Vagina (tissue), 2 donors: ENCODE measurements at regions not wholly inside any gene's neighbourhood (a gene's known extent, or its start where the extent isn't known, plus 50 kb on each side); places are given as distances from the start of the nearest gene placed in this dataset.

Experiments used
- DNase-seq, 2 donors: peaks; one replicate each; pipeline ENCODE4 v3.0.0-alpha.2; 2017; ENCODE audit errors: extremely low spot score in 2 of 2
- H3K27ac ChIP-seq: fragments of 200-600 bp; sonication (generic); one replicate; pipeline ENCODE4 v1.5.1; 2019
- H3K27me3 ChIP-seq: fragments of 200-600 bp; sonication (generic); one replicate; pipeline ENCODE4 v1.5.1; 2019
- H3K36me3 ChIP-seq, 2 donors: fragments of 200-600 bp; sonication (generic); one replicate each; pipeline ENCODE4 v1.5.1; 2017 to 2019
- H3K4me1 ChIP-seq: fragments of 200-600 bp; sonication (generic); one replicate; pipeline ENCODE4 v1.5.1; 2019
- H3K4me3 ChIP-seq, 2 donors: fragments of 200-600 bp; sonication (generic); 1 replicate in 1 of 2; 2 replicates in 1 of 2; pipeline ENCODE4 v1.5.1; 2016 to 2019
- H3K9me3 ChIP-seq: fragments of 200-600 bp; sonication (generic); one replicate; pipeline ENCODE4 v1.5.1; 2019
- CTCF ChIP-seq, 3 experiments: fragments of 450-650 bp in 2 of 3; fragments of 200-600 bp in 1 of 3; sonication (generic) in 1 of 3; IDR thresholded peaks; one replicate each; pipeline ENCODE4 v1.5.1; 2017 to 2019; ENCODE audit warnings: antibody characterized with exemption in 3 of 3, mild to moderate bottlenecking in 2 of 3, moderate library complexity in 2 of 3
- POLR2A ChIP-seq, 2 donors: fragments of 450-650 bp; IDR thresholded peaks; one replicate each; pipeline ENCODE4 v1.6.1; 2017; ENCODE audit warnings: antibody characterized with exemption in 2 of 2, mild to moderate bottlenecking in 2 of 2, moderate library complexity in 2 of 2
- POLR2AphosphoS5 ChIP-seq, 2 donors: sonication (generic); formaldehyde crosslinking; IDR thresholded peaks; one replicate each; pipeline ENCODE4 v1.9.0; 2017; ENCODE audit warnings: antibody characterized with exemption in 2 of 2, mild to moderate bottlenecking in 2 of 2, low read depth in 1 of 2; ENCODE audit not compliant: insufficient read depth in 1 of 2
- intact Hi-C: fragments of 100-400 bp; cut with DNase I; formaldehyde crosslinking; loops from one replicate; pipeline ENCODE4 v1.15.1; 2023

GRCh38 chr20:23214903-23215302 lies 128.8 kb upstream of the CD93 start:
- no peaks in the 10 kb centered on the region for H3K4me1 ChIP-seq
- H3K9me3 ChIP-seq = no peaks in the 10 kb centered on the region
- TF ChIP-seq CTCF (IDR thresholded peaks at IDR 0.05) = no peak
- TF ChIP-seq POLR2AphosphoS5 (IDR thresholded peaks at IDR 0.05; ENCODE audit: insufficient read depth in 1 of 2, low read depth in 1 of 2) = no peak
- TF ChIP-seq POLR2A (IDR thresholded peaks at IDR 0.05) = no peak
- no peak for DNase-seq
- intact Hi-C loops = no loop called here
- no peak overlapping the region for H3K4me3 ChIP-seq
- no peaks in the 10 kb centered on the region for H3K36me3 ChIP-seq
- no peaks in the 10 kb centered on the region for H3K27me3 ChIP-seq
- no peak overlapping the region for H3K27ac ChIP-seq

DNA sequence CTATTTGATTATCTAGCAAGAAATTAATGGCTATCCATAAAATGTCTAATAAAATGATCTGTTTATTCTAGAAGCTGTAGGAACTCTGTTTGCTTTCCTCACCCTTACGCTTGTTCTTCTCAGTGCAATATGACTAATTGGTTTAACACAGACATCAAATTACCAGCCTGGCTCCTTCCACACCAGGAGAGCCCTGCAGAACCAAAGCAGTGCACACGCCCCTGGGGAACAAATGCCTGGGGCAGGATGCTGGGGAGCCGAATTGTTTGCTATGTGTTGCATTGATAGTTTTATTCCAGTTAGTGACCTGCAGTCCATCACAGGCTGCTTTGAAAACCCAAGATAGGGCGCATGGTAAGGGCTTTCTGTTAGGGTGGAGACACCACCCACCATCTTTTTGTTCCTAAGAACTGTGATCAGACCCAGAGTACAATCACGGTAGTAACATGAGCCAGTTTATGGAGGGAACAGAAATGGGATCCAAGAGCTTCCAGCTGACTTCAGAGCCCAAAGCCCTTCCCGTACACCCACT lies 126.4 kb upstream of the CD93 start:
- Histone ChIP-seq H3K4me3 (no peak overlapping the region), H3K36me3 (no peaks in the 10 kb centered on the region), H3K4me1 (no peaks in the 10 kb centered on the region), H3K27ac (no peak overlapping the region), H3K27me3 (no peaks in the 10 kb centered on the region), H3K9me3 (no peaks in the 10 kb centered on the region)
- no peak for DNase-seq
- TF ChIP-seq POLR2AphosphoS5 (IDR thresholded peaks at IDR 0.05; ENCODE audit: insufficient read depth in 1 of 2, low read depth in 1 of 2) = no peak
- TF ChIP-seq CTCF (IDR thresholded peaks at IDR 0.05) = no peak
- no peak for TF ChIP-seq POLR2A (IDR thresholded peaks at IDR 0.05)
- intact Hi-C loops = no loop called here

GRCh38 chr20:23212011-23212410 lies 125.9 kb upstream of the CD93 start:
- no peak for DNase-seq
- no peak overlapping the region for H3K4me3 ChIP-seq
- no peak overlapping the region for H3K27ac ChIP-seq
- no peaks in the 10 kb centered on the region for H3K9me3 ChIP-seq
- no peaks in the 10 kb centered on the region for H3K36me3 ChIP-seq
- intact Hi-C loops = no loop called here
- H3K4me1 ChIP-seq = peaks cover under 1% of the 10 kb centered on the region
- TF ChIP-seq POLR2A (IDR thresholded peaks at IDR 0.05) (no peak), POLR2AphosphoS5 (IDR thresholded peaks at IDR 0.05; ENCODE audit: insufficient read depth in 1 of 2, low read depth in 1 of 2) (no peak), CTCF (IDR thresholded peaks at IDR 0.05) (no peak)
- no peaks in the 10 kb centered on the region for H3K27me3 ChIP-seq

- no peak overlapping the region for H3K27ac ChIP-seq
- H3K9me3 ChIP-seq = no peaks in the 10 kb centered on the region
- DNase-seq = no peak
- peaks cover 9% of the 10 kb centered on the region for H3K4me1 ChIP-seq
- H3K36me3 ChIP-seq = no peaks in the 10 kb centered on the region
- TF ChIP-seq POLR2AphosphoS5 (IDR thresholded peaks at IDR 0.05; ENCODE audit: insufficient read depth in 1 of 2, low read depth in 1 of 2) (no peak), POLR2A (IDR thresholded peaks at IDR 0.05) (no peak), CTCF (IDR thresholded peaks at IDR 0.05) (no peak)
- intact Hi-C loops = no loop called here
- H3K4me3 ChIP-seq = no peak overlapping the region
- no peaks in the 10 kb centered on the region for H3K27me3 ChIP-seq
Measured at GRCh38 chr20:23211164-23211563, 125.0 kb upstream of the CD93 start.

GRCh38 chr20:23207826-23208540 lies 121.9 kb upstream of the CD93 start:
- intact Hi-C loops = no loop called here
- no peak for TF ChIP-seq CTCF (IDR thresholded peaks at IDR 0.05)
- TF ChIP-seq POLR2AphosphoS5 (IDR thresholded peaks at IDR 0.05; ENCODE audit: insufficient read depth in 1 of 2, low read depth in 1 of 2) = no peak
- TF ChIP-seq POLR2A (IDR thresholded peaks at IDR 0.05) = no peak
- Histone ChIP-seq H3K9me3 (no peaks in the 10 kb centered on the region), H3K4me3 (no peak overlapping the region), H3K27ac (no peak overlapping the region), H3K27me3 (no peaks in the 10 kb centered on the region), H3K36me3 (no peaks in the 10 kb centered on the region), H3K4me1 (peaks cover 35% of the 10 kb centered on the region)
- no peak for DNase-seq
